Calu3 (cell line): ENCODE measurements at regions not wholly inside any gene's neighbourhood (a gene's known extent, or its start where the extent isn't known, plus 50 kb on each side); places are given as distances from the start of the nearest gene placed in this dataset.

Source experiments
- BruUV-seq: library from RNA; stranded (reverse); fragments of 400-500 nt; replicated peaks from 2 replicates; lab custom pipeline; 2021; lab: Mats Ljungman, UMichigan
- CTCF ChIA-PET: fragments of 300-600 bp; sonication (Branson Sonifier 250); formaldehyde crosslinking; loops from one replicate; lab custom pipeline; 2022; ENCODE audit warnings: antibody characterized with exemption; lab: Charles Lee
- DNase-seq: peaks from one replicate; pipeline ENCODE4 v3.0.0; 2022
- H3K27ac Mint-ChIP-seq: one replicate; pipeline ENCODE4 v1.8.0; 2022; ENCODE audit warnings: mixed read lengths; ENCODE audit not compliant: unreplicated experiment
- H3K27me3 Mint-ChIP-seq: one replicate; pipeline ENCODE4 v1.8.0; 2022; ENCODE audit warnings: mixed read lengths; ENCODE audit not compliant: unreplicated experiment
- H3K36me3 Mint-ChIP-seq: one replicate; pipeline ENCODE4 v1.8.0; 2022; ENCODE audit warnings: mild to moderate bottlenecking, moderate library complexity, mixed read lengths; ENCODE audit not compliant: insufficient read depth, unreplicated experiment
- H3K4me1 Mint-ChIP-seq: one replicate; pipeline ENCODE4 v1.8.0; 2022; ENCODE audit warnings: mild to moderate bottlenecking, low read depth, mixed read lengths; ENCODE audit not compliant: unreplicated experiment
- H3K4me3 Mint-ChIP-seq: one replicate; pipeline ENCODE4 v1.8.0; 2022; ENCODE audit warnings: mild to moderate bottlenecking, low read depth, moderate library complexity, mixed read lengths; ENCODE audit not compliant: unreplicated experiment
- H3K9me3 Mint-ChIP-seq: one replicate; pipeline ENCODE4 v1.8.0; 2022; ENCODE audit warnings: low read depth, mixed read lengths; ENCODE audit not compliant: unreplicated experiment
- CTCF ChIP-seq: fragments of 200-600 bp; IDR thresholded peaks from one replicate; pipeline ENCODE4 v1.8.0; 2022; ENCODE audit warnings: antibody characterized with exemption; ENCODE audit not compliant: unreplicated experiment
- intact Hi-C: fragments of 100-400 bp; cut with micrococcal nuclease; formaldehyde crosslinking; loops from one replicate; pipeline ENCODE4 v1.10.0; 2022; ENCODE audit not compliant: unreplicated experiment

GRCh38 chr6:71393471-71393870, 104.9 kb downstream of the OGFRL1 start:
- Mint-ChIP-seq H3K27ac (peak overlapping the region; percentile 39), H3K36me3 (peaks cover 76% of the 10 kb centered on the region), H3K9me3 (peaks cover 4% of the 10 kb centered on the region), H3K27me3 (no peaks in the 10 kb centered on the region), H3K4me3 (no peak overlapping the region), H3K4me1 (peaks cover 91% of the 10 kb centered on the region)
- CTCF ChIA-PET = no interaction called here
- intact Hi-C loops = no loop called here
- no peak for TF ChIP-seq CTCF
- no TSS peak for BruUV-seq
- no peak for DNase-seq

- Mint-ChIP-seq H3K4me1 (peaks cover 89% of the 10 kb centered on the region), H3K4me3 (no peak overlapping the region), H3K9me3 (peaks cover 4% of the 10 kb centered on the region), H3K27me3 (no peaks in the 10 kb centered on the region), H3K27ac (no peak overlapping the region), H3K36me3 (peaks cover 75% of the 10 kb centered on the region)
- CTCF ChIA-PET = interaction anchor here (0.7 kb wide), 1 partner anchor 96 kb away, joined by 3 read pairs; no protein-coding TSS in a partner anchor
- DNase-seq = no peak
- BruUV-seq = no TSS peak
- no peak for TF ChIP-seq CTCF
- intact Hi-C loops = no loop called here
Measured at GRCh38 chr6:71393981-71394432, 105.4 kb downstream of the OGFRL1 start.

- CTCF ChIA-PET = interaction anchor here (1.2 kb wide), 1 partner anchor 10 kb away, joined by 5 read pairs; no protein-coding TSS in a partner anchor
- no TSS peak for BruUV-seq
- H3K36me3 Mint-ChIP-seq = peaks cover 66% of the 10 kb centered on the region
- DNase-seq = no peak
- peaks cover 81% of the 10 kb centered on the region for H3K4me1 Mint-ChIP-seq
- intact Hi-C loops = no loop called here
- peaks cover 4% of the 10 kb centered on the region for H3K9me3 Mint-ChIP-seq
- H3K27ac Mint-ChIP-seq = peak overlapping the region; percentile 24
- TF ChIP-seq CTCF = no peak
- no peaks in the 10 kb centered on the region for H3K27me3 Mint-ChIP-seq
- H3K4me3 Mint-ChIP-seq = no peak overlapping the region
Measured at GRCh38 chr6:71394926-71395325, 106.3 kb downstream of the OGFRL1 start.

GRCh38 chr6:71395731-71396409, 107.3 kb downstream of the OGFRL1 start:
- TF ChIP-seq CTCF = no peak
- intact Hi-C loops = no loop called here
- H3K36me3 Mint-ChIP-seq = peaks cover 64% of the 10 kb centered on the region
- BruUV-seq = no TSS peak
- CTCF ChIA-PET = interaction anchor here (1.2 to 1.3 kb wide), 2 partner anchors 9 to 10 kb away, joined by 3 to 5 read pairs; no protein-coding TSS in a partner anchor
- no peak overlapping the region for H3K4me3 Mint-ChIP-seq
- peaks cover 4% of the 10 kb centered on the region for H3K9me3 Mint-ChIP-seq
- H3K27ac Mint-ChIP-seq = peak overlapping the region; percentile 1
- peaks cover 73% of the 10 kb centered on the region for H3K4me1 Mint-ChIP-seq
- no peak for DNase-seq
- H3K27me3 Mint-ChIP-seq = no peaks in the 10 kb centered on the region
